GM12878 (cell line): ENCODE measurements at regions not wholly inside any gene's neighbourhood (a gene's known extent, or its start where the extent isn't known, plus 50 kb on each side); places are given as distances from the start of the nearest gene placed in this dataset.

ENCODE experiments used
- ATAC-seq: fragments of 200-7000 bp; cut with Tn5 transposase; 3 replicates; pipeline ENCODE4 v1.9.1; 2020; ENCODE audit warnings: mild to moderate bottlenecking, moderate library complexity
- BruUV-seq: library from RNA; stranded (reverse); fragments of 400-500 nt; replicated peaks from 2 replicates; lab custom pipeline; 2021; lab: Mats Ljungman, UMichigan
- CTCF ChIA-PET: fragments of 300-600 bp; sonication (Branson Sonifier 250); formaldehyde crosslinking; extraction: SDS; loops from one replicate; lab custom pipeline; 2021; ENCODE audit warnings: inconsistent platforms; lab: Yijun Ruan, JAX
- POLR2A ChIA-PET: fragments of 350-600 bp; formaldehyde crosslinking; extraction: SDS; loops from one replicate; lab custom pipeline; 2021; ENCODE audit warnings: inconsistent platforms; lab: Charles Lee
- RAD21 ChIA-PET: fragments of 300-600 bp; sonication (Branson Sonifier 250); formaldehyde crosslinking; loops from one replicate; lab custom pipeline; 2023; ENCODE audit warnings: antibody characterized with exemption; ENCODE audit not compliant: unreplicated experiment; lab: Charles Lee
- SMC1A ChIA-PET: fragments of 300-600 bp; sonication (Branson Sonifier 250); formaldehyde crosslinking; loops from one replicate; lab custom pipeline; 2023; ENCODE audit not compliant: unreplicated experiment, uncharacterized antibody; lab: Charles Lee
- DNase-seq: peaks from one replicate; pipeline ENCODE4 v3.0.0-alpha.2; 2011; ENCODE audit warnings: low read depth, low spot score
- FAIRE-seq: peaks from 3 replicates; lab custom pipeline; 2011; peaks lifted over from hg19 to GRCh38; lab: Jason Lieb, UNC
- H2AFZ ChIP-seq: 2 replicates; pipeline ENCODE4 v1.6.0; 2011; ENCODE audit warnings: low read depth, low read length, control low read depth; ENCODE audit not compliant: control insufficient read depth
- H3K27ac ChIP-seq: 2 replicates; pipeline ENCODE4 v1.5.1; 2011; ENCODE audit warnings: control low read depth; ENCODE audit not compliant: control insufficient read depth, insufficient read depth
- H3K27me3 ChIP-seq, 2 experiments: replicated peaks in 1 of 2; 2 replicates each; pipeline versions ENCODE4 v1.6.0 to v1.6.1; 2011; ENCODE audit warnings: low read length in 1 of 2; ENCODE audit not compliant: control insufficient read depth in 2 of 2, insufficient read depth in 2 of 2
- H3K36me3 ChIP-seq, 2 experiments: 2 replicates each; pipeline ENCODE4 v1.5.1; 2011; ENCODE audit warnings: low read length in 1 of 2; ENCODE audit not compliant: control insufficient read depth in 2 of 2, insufficient read depth in 2 of 2
- H3K4me1 ChIP-seq: 2 replicates; pipeline ENCODE4 v1.6.1; 2011; ENCODE audit warnings: mild to moderate bottlenecking, low read length, moderate library complexity, mixed read lengths; ENCODE audit not compliant: control insufficient read depth, insufficient read depth
- H3K4me2 ChIP-seq: 2 replicates; pipeline ENCODE4 v1.6.0; 2011; ENCODE audit warnings: control low read depth; ENCODE audit not compliant: control insufficient read depth, insufficient read depth
- H3K4me3 ChIP-seq: fragments of 200-600 bp; sonication (generic); 2 replicates; pipeline ENCODE4 v1.5.1; 2016
- H3K79me2 ChIP-seq: 2 replicates; pipeline ENCODE4 v1.6.0; 2011; ENCODE audit warnings: low read length; ENCODE audit not compliant: control insufficient read depth, insufficient read depth
- H3K9ac ChIP-seq: 2 replicates; pipeline ENCODE4 v1.8.0; 2011; ENCODE audit warnings: low read length, control low read depth, mixed read lengths; ENCODE audit not compliant: control insufficient read depth, insufficient read depth
- H3K9me3 ChIP-seq: replicated peaks from 3 replicates; pipeline ENCODE4 v1.5.1; 2011; ENCODE audit warnings: mild to moderate bottlenecking, low read length; ENCODE audit not compliant: control insufficient read depth, insufficient read depth
- H4K20me1 ChIP-seq: 2 replicates; pipeline ENCODE4 v1.6.0; 2011; ENCODE audit not compliant: control insufficient read depth, insufficient read depth
- CREB1 ChIP-seq: IDR thresholded peaks from 2 replicates; pipeline ENCODE4 v1.6.1; 2012; ENCODE audit warnings: low read depth, mild to moderate bottlenecking, inconsistent platforms
- E2F4 ChIP-seq: IDR thresholded peaks from 2 replicates; pipeline ENCODE4 v1.6.1; 2012; ENCODE audit warnings: low read depth, low read length, improper control_type of control experiment
- EED ChIP-seq: sonication (generic); IDR thresholded peaks from 2 replicates; pipeline ENCODE4 v1.6.1; 2016; ENCODE audit warnings: antibody characterized with exemption, low read depth
- EP300 ChIP-seq, 2 experiments: fragments of 150-350 bp in 1 of 2; IDR thresholded peaks; 2 replicates each; pipeline ENCODE4 v1.6.1; 2011 to 2012; ENCODE audit warnings: low read depth in 2 of 2, low read length in 2 of 2, borderline replicate concordance in 1 of 2, improper control_type of control experiment in 1 of 2, inconsistent platforms in 1 of 2; ENCODE audit not compliant: control insufficient read depth in 1 of 2
- ETV6 ChIP-seq, 2 experiments: fragments of 450-650 bp in 1 of 2; IDR thresholded peaks in 1 of 2; conservative IDR thresholded peaks in 1 of 2; 2 replicates each; pipeline ENCODE4 v1.6.1; 2014; ENCODE audit warnings: antibody characterized with exemption in 1 of 2, borderline replicate concordance in 1 of 2, low read depth in 1 of 2, mild to moderate bottlenecking in 1 of 2, moderate library complexity in 1 of 2
- FOXK2 ChIP-seq: fragments of 450-650 bp; IDR thresholded peaks from 2 replicates; pipeline ENCODE4 v1.6.1; 2017; ENCODE audit warnings: mild to moderate bottlenecking, moderate library complexity
- HCFC1 ChIP-seq: fragments of 150-350 bp; IDR thresholded peaks from 2 replicates; pipeline ENCODE4 v1.6.1; 2014; ENCODE audit warnings: low read length
- IKZF2 ChIP-seq, 2 experiments: fragments of 450-650 bp; IDR thresholded peaks; 2 replicates each; pipeline ENCODE4 v1.6.1; 2017; ENCODE audit warnings: mild to moderate bottlenecking in 2 of 2, moderate library complexity in 2 of 2
- IRF4 ChIP-seq: IDR thresholded peaks from 2 replicates; pipeline ENCODE4 v1.6.1; 2011; ENCODE audit warnings: low read depth, low read length
- NFYB ChIP-seq: IDR thresholded peaks from 2 replicates; pipeline ENCODE4 v1.6.1; 2011; ENCODE audit warnings: low read depth, mild to moderate bottlenecking, low read length, improper control_type of control experiment, moderate library complexity; ENCODE audit not compliant: insufficient read depth
- PAX8 ChIP-seq: fragments of 450-650 bp; IDR thresholded peaks from 2 replicates; pipeline ENCODE4 v1.6.1; 2017; ENCODE audit warnings: mild to moderate bottlenecking, moderate library complexity
- SPI1 ChIP-seq: IDR thresholded peaks from 2 replicates; pipeline ENCODE4 v1.6.1; 2011; ENCODE audit warnings: low read depth, mild to moderate bottlenecking, low read length, moderate library complexity, borderline replicate concordance; ENCODE audit not compliant: insufficient read depth
- ZBTB4 ChIP-seq: fragments of 450-650 bp; formaldehyde crosslinking; IDR thresholded peaks from 2 replicates; pipeline ENCODE4 v1.4.0; 2022; ENCODE audit warnings: mild to moderate bottlenecking, moderate library complexity
- ZNF622 ChIP-seq: fragments of 450-650 bp; IDR thresholded peaks from 2 replicates; pipeline ENCODE4 v1.6.1; 2017; ENCODE audit warnings: mild to moderate bottlenecking, inconsistent platforms
- WGBS: methylation state at CpG from one replicate; pipeline ENCODE4 v1.1.6; 2016; ENCODE audit warnings: low lambda C conversion rate; ENCODE audit not compliant: insufficient replicate concordance, insufficient coverage; ENCODE audit errors: missing lambda C conversion rate; 5-methylcytosine and 5-hydroxymethylcytosine counted together
- in situ Hi-C: fragments of 300-500 bp; cut with MboI; formaldehyde crosslinking; loops from 9 replicates; pipeline ENCODE4 v1.14.3; 2018; ENCODE audit warnings: mixed read lengths
- intact Hi-C: fragments of 100-400 bp; cut with micrococcal nuclease; formaldehyde crosslinking; loops from one replicate; pipeline ENCODE4 v1.14.2; 2022; ENCODE audit not compliant: unreplicated experiment
- TF ChIP-seq, protein P1 (sequence below): IDR thresholded peaks from 2 replicates; pipeline ENCODE4 v1.6.1; 2012; ENCODE audit warnings: improper control_type of control experiment, low read depth, low read length; ENCODE audit not compliant: insufficient replicate concordance

DNA sequence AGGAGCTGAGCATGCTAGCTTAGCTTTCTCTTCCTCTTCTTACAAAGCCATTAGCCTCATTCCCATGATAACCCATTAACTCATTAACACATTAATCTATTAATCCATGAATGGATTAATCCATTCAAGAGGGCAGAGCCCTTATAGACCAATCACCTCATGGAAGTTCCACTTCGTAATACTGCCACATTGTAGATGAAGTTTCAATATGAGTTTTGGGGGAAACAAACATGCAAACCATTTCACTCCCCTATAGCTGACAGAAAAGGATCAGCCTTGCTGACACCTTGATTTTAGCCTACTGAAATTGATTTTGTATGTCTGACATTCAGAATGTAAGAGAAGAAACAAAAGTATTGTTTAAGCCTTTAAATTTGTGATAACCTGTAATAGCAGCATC, 251.8 kb upstream of the GALNTL6 start (continued):
- TF ChIP-seq ETV6 (conservative IDR thresholded peaks at IDR 0.05 in 1 of 2, IDR thresholded peaks at IDR 0.05 in 1 of 2; ENCODE audit: borderline replicate concordance in 1 of 2, low read depth in 1 of 2) (no peak), CREB1 (no peak), EP300 (IDR thresholded peaks at IDR 0.05; ENCODE audit: borderline replicate concordance in 1 of 2, control insufficient read depth in 1 of 2, low read depth in 2 of 2, low read length in 2 of 2) (no peak), IRF4 (no peak), E2F4 (no peak), FOXK2 (no peak), EED (no peak)

- H3K4me3 ChIP-seq, result no peak overlapping the region
- DNase-seq (no peak), FAIRE-seq (no peak), ATAC-seq (no peak)
- WGBS, result 59% methylated on average over 5 of the region's 5 CpGs
- H3K27ac ChIP-seq, result no peak overlapping the region
- H3K4me2 ChIP-seq, result no peak overlapping the region
- no peaks in the 10 kb centered on the region for H3K27me3 ChIP-seq
- ChIA-PET SMC1A (no interaction called here), CTCF (no interaction called here), RAD21 (no interaction called here), POLR2A (no interaction called here)
- no peaks in the 10 kb centered on the region for H3K4me1 ChIP-seq
- TF ChIP-seq, protein P1, sequence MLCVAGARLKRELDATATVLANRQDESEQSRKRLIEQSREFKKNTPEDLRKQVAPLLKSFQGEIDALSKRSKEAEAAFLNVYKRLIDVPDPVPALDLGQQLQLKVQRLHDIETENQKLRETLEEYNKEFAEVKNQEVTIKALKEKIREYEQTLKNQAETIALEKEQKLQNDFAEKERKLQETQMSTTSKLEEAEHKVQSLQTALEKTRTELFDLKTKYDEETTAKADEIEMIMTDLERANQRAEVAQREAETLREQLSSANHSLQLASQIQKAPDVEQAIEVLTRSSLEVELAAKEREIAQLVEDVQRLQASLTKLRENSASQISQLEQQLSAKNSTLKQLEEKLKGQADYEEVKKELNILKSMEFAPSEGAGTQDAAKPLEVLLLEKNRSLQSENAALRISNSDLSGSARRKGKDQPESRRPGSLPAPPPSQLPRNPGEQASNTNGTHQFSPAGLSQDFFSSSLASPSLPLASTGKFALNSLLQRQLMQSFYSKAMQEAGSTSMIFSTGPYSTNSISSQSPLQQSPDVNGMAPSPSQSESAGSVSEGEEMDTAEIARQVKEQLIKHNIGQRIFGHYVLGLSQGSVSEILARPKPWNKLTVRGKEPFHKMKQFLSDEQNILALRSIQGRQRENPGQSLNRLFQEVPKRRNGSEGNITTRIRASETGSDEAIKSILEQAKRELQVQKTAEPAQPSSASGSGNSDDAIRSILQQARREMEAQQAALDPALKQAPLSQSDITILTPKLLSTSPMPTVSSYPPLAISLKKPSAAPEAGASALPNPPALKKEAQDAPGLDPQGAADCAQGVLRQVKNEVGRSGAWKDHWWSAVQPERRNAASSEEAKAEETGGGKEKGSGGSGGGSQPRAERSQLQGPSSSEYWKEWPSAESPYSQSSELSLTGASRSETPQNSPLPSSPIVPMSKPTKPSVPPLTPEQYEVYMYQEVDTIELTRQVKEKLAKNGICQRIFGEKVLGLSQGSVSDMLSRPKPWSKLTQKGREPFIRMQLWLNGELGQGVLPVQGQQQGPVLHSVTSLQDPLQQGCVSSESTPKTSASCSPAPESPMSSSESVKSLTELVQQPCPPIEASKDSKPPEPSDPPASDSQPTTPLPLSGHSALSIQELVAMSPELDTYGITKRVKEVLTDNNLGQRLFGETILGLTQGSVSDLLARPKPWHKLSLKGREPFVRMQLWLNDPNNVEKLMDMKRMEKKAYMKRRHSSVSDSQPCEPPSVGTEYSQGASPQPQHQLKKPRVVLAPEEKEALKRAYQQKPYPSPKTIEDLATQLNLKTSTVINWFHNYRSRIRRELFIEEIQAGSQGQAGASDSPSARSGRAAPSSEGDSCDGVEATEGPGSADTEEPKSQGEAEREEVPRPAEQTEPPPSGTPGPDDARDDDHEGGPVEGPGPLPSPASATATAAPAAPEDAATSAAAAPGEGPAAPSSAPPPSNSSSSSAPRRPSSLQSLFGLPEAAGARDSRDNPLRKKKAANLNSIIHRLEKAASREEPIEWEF, result no peak
- TF ChIP-seq HCFC1, result no peak
- no peak for TF ChIP-seq SPI1
- no peak for TF ChIP-seq ZBTB4 (CRISPR knock-in tag)
- no peak for TF ChIP-seq NFYB
- no peak for TF ChIP-seq ZNF622
- TF ChIP-seq PAX8, result no peak
- TF ChIP-seq IKZF2 (IDR thresholded peaks at IDR 0.05), result no peak
- in situ Hi-C loops, result no loop called here
- BruUV-seq, result no TSS peak
- no peaks in the 10 kb centered on the region for H3K36me3 ChIP-seq
- H3K9ac ChIP-seq, result no peak overlapping the region
- H3K79me2 ChIP-seq, result no peaks in the 10 kb centered on the region
- no peaks in the 10 kb centered on the region for H4K20me1 ChIP-seq
- no peaks in the 10 kb centered on the region for H3K9me3 ChIP-seq
- no peak overlapping the region for H2AFZ ChIP-seq
- intact Hi-C loops, result no loop called here
Observed at GRCh38 chr4:171553961-171554360, 259.2 kb upstream of the GALNTL6 start.
